ENCODE measurements at regions not wholly inside any gene's neighbourhood (a gene's known extent, or its start where the extent isn't known, plus 50 kb on each side); places are given as distances from the start of the nearest gene placed in this dataset.
"Not testable (repeated sequence)": the region's sequence is repeated elsewhere in the genome, so short reads cannot be mapped to it uniquely, and the experiment has no call there.

DNA sequence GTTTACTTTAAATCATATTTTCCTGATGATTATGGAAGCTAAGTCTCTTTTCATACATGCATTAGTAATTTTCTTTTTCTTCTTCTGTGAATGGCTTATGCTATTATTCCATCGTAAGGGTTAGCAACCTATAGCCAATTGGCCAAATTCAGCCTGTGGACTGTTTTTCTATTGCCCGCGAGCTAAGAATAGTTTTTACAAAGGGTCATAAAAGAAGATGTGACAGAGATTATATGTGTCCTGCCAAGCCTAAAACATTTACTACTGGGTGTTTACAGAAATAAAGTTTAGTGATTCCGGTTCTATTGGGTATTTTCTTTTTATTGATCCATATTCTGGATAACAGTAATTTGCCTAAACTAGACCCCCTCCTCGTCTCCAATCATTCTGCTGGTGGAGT lies 268.8 kb upstream of the DIO3 start:
- no peak for DNase-seq

GRCh38 chr14:101293605-101294004 lies 267.7 kb upstream of the DIO3 start:
- DNase-seq: no peak

DNA sequence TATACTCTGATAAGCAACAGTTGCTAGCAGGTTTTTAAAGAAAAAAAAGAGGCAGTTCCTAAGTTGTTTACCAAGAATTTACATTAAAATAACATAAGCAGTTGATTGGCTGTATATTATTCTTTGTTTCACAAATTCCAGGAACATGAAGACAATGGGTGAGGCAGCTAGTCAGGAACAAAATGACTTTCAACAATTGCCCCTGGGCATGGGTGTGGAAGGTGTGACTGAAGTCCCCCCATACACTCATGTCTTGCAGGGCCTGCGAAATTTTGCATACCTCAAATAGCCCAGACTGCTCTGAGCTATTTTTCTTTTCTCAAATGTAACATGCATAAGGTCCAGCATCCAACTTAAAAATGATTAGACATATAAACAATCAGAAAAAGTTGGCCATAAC lies 267.2 kb upstream of the DIO3 start:
- no peak for DNase-seq

- not testable (repeated sequence) for DNase-seq
Observed at GRCh38 chr14:101299781-101300180, 261.5 kb upstream of the DIO3 start.

DNA sequence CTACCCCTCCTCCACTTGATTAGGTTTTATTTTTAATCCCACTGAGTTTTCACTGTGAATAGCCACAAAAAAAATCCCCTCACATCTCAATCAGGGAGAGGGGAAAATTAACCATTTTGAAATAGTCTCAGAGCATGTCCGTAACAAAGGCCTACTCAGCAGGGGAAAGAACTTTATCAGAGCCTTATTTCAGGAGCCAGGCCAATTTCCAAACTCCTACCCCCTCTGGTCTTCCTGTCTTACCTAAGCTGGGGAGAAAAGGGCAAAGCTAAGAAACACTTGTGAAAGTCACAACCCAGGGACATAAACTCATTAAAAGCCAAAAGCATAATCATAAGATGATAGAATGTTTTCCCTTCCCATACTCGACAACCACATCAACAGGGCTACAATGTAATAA lies 260.3 kb upstream of the DIO3 start:
- DNase-seq: no peak

GRCh38 chr14:101307162-101307561 lies 254.1 kb upstream of the DIO3 start:
- not testable (repeated sequence) for DNase-seq

- DNase-seq: not testable (repeated sequence)
Observed at GRCh38 chr14:101311186-101311585, 250.1 kb upstream of the DIO3 start.

DNA sequence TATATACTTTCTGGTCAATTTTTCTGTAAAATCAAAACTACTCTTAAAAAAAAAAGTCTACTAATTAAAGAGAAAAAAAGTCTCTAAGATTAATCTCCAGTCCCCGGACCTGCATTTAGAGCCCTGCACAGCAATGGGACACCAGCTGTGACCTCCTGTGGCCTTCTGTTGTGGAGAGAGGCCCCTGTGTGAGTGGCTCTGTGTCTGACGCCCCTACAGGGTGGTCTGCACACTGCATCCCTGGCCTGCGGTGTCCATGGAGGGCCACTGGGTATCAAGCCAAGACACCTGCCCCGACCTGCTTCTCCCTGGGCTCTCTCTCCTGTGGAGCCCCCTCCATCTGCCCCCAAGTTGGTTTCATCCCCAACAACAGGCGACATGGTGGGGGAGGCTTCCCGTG lies 248.0 kb upstream of the DIO3 start:
- no peak for DNase-seq

- no peak for DNase-seq
Observed at GRCh38 chr14:101315802-101316296, 245.4 kb upstream of the DIO3 start.

GRCh38 chr14:101318271-101318670 lies 243.0 kb upstream of the DIO3 start:
- no peak for DNase-seq

GRCh38 chr14:101320396-101320795 lies 240.9 kb upstream of the DIO3 start:
- DNase-seq: no peak

DNA sequence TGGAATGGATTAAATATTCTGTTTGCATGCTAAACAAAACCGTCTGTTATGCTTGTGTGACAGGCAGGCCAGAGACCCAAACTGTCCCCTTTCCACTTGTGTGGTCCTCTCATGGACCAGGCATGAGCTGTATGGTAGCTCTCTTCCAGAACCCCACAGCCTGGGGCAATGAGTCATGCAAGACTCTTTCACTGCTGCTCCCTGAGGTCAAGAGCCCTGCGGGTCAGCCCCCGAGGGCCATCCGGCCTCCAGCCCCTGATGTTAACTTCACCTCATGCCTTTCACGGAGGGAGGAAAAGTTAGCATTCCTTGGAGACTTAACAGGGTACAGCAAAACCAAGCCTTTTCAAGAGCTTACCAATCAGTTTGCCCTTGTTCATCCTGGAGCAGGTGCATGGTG lies 239.1 kb upstream of the DIO3 start:
- no peak for DNase-seq

DNA sequence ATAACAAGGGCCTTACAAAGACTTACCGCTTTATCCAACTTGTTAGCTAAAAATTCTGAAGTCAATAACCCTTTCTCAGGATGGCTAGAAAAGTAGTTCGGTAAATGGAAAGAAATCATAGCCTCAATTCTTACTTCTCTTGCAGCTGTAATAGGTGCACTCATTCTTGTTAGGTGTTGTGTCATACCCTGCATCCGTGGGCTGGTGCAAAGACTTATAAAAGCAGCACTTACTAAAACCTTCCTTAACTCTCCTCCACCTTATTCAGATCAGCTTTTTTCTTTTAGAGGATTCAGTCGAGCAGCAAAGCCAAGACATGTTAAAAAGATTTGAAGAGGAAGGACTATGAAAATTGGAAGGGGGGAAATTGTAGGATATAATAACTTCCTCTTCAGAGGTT lies 238.2 kb upstream of the DIO3 start:
- no peak for DNase-seq

DNA sequence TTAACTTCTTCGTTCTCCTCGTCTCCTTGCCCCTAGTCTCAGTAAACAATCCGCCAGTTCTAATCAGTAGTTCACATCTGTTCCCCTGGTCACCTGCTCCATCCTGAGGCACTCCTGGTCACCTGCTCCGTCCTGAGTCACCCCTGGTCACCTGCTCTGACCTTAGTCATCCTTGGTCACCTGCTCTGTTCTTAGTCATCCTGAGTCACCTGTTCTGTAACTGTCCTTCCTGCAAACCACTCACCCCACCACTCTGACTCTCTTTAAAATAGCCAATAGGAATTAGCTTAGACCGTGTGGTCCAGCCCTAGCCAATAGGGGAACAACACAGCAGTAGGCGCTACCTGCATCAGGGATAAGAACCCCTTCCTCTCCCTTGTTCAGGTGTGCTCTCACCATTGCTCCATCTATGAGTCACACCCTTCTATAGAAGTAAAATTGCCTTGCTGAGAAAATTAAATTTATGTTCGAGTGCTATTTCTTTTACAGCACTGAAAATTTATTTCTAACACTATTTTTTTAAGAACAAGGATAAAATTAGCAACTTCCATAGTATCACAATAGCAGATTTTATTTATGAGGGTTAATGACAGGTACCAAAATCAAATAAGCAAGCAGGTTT lies 237.6 kb upstream of the DIO3 start:
- not testable (repeated sequence) for DNase-seq

GRCh38 chr14:101325319-101325718 lies 236.0 kb upstream of the DIO3 start:
- no peak for DNase-seq

DNA sequence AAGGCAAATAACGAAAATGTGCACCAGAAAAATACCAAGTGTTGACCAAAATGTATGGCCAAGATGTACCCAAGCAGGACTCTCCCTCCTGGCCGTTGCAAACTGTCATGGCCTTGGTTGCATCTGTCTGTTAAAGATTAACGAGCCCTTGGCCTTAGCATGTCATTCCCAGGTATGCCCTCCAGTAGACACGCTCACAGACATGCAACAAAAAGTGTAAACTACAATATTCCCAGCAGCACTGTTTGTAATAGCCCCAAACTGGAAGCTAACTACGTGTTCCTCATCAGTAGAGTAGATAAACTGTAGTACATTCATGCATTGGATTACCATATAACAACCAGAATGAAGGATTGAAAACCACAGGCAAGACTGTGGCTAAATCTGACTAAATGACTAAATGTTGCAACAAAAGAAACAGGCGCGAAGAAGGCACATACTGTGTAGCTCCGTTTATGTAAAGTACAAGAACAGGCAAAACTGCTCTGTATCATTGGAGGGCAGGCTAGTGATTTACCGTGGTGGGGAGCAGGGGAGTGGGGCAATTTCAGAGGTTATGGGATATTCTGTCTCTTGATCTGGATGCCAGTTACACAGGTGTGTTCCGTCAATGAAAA lies 232.8 kb upstream of the DIO3 start:
- no peak for DNase-seq

DNA sequence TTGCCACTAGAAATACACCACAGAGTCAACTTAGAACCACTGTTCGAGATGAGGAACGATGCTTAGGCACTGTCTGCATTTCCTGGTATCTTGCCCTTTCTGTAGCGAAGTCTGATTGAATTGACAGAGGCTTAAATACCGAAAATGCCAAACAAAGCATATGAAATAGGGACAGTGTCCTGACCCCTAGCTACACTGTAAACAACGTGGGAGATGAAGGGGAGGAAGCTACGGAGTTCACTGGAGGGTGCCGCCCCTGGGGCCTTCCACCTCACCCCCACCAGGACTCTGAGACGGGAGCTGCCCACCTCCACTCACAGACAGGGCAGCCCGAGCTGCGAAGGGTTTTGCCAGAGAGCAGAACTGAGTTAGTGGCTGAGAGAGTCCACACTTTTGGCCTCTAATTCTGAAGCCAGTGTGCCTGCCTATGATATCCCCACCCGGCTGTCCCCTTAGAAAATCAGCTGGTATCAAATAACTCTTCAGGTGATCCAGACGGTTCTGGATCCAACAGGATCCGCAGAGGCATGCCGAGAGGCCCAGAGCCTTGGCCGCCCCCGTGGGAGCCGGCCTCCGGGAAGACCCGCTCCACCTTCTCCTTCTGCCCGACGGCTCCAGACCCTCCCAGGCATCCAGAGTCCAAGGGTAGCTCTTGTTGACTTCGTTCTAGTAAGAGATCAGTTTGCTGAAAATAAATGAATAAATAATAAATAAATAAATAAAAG lies 230.7 kb upstream of the DIO3 start:
- no peak for DNase-seq

DNA sequence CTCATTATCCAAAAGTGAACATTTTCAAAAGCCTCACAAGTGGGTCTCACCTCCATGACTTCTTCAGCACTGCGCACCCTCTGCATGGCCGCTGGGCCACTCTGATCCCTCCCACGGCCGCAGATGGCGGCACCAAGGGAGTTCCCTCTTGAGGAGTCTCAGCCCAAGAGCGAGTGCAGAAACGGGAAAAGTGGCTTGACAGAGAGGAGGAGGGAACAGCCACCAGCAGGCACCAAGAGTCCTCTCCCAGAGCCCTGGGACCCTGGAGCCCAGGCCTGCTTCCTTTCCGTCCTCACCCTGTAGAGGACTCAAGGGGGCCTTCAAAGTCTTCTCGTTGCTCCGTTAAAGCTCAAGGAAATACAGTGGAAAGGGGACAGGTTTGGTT lies 230.2 kb upstream of the DIO3 start:
- no peak for DNase-seq

DNA sequence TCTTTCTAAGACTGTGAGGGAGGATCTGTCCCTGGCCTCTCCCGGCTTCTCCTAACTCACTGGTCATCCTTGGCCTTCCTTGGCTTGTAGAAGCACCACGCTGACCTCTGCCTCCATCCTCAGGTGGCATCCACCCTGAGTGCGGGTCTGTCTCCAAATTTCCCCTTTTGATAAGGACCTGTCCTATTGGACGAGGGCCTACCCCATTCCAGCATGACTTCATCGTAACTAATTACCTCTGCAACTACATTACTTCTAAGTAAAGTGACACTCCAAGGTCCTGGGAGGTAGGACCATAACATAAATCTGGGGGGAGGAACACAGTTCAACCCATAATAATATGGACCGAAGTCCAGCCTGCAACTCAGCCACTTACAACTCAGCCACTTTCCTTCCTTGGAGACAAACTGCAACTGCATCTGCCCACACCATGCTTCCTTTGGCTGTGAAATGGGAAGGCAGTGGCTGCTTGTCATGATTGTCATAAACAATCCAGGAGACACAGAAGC lies 229.6 kb upstream of the DIO3 start:
- no peak for DNase-seq

DNA sequence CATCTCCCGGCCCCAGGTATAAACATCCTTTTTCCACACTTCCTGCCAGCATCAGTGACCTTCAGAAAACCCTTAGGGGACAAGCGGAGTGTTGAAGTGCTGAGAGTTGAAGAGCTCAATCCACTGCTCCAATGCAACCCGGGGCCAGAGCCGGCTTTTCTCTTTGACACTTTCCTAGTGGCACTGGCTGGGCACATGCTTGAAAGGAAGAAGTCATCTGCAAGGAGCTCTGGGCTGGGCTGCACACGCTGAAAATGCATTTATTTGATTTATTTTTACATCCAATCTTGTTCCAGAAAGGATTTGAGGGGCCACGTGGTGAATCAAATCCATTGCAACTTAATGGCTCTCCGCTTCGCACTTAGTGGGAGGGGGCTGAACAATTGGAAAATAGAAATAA lies 229.0 kb upstream of the DIO3 start:
- no peak for DNase-seq

GRCh38 chr14:101333335-101334280 lies 227.7 kb upstream of the DIO3 start:
- DNase-seq: no peak

DNA sequence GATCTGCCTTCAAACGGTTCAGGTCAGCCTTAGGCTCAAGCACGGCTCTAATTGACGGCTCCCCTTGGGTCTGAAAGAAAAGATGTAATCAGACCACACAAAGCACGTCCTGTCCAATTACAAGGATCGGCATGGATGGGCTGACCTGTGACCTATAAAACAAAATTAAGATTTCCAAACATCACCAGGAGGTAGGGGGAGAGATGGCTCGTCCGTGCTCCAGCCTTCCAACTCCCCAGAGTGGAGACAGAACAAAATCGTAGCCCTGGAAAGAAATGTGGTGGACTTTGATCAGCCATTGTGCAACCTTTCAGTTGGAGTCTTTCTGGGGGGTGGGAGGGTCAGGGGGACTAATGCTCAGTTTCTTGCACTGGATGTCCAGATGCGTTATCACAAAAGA lies 226.6 kb upstream of the DIO3 start:
- DNase-seq: no peak
